ENCODE measurements at regions not wholly inside any gene's neighbourhood (a gene's known extent, or its start where the extent isn't known, plus 50 kb on each side); places are given as distances from the start of the nearest gene placed in this dataset.
A peak's percentile ranks its signal among the peaks of the same experiment; 100 is the strongest.

- DNase-seq = no peak
Observed at GRCh38 chr18:78901923-78902794, 77.5 kb upstream of the SALL3 start.

GRCh38 chr18:78902795-78903435 lies 76.7 kb upstream of the SALL3 start:
- DNase-seq = no peak

- DNase-seq = no peak
Observed at GRCh38 chr18:78903436-78904178, 76.0 kb upstream of the SALL3 start.

- no peak for DNase-seq
Observed at GRCh38 chr18:78904179-78904531, 75.5 kb upstream of the SALL3 start.

- DNase-seq = no peak
Observed at GRCh38 chr18:78905334-78905733, 74.3 kb upstream of the SALL3 start.

- no peak for DNase-seq
Observed at GRCh38 chr18:78906066-78906465, 73.6 kb upstream of the SALL3 start.

GRCh38 chr18:78908462-78909260 lies 71.0 kb upstream of the SALL3 start:
- no peak for DNase-seq

GRCh38 chr18:78911751-78912283 lies 67.8 kb upstream of the SALL3 start:
- no peak for DNase-seq

GRCh38 chr18:78912336-78912735 lies 67.3 kb upstream of the SALL3 start:
- no peak for DNase-seq

GRCh38 chr18:78912844-78913243 lies 66.8 kb upstream of the SALL3 start:
- no peak for DNase-seq

GRCh38 chr18:78913395-78913794 lies 66.2 kb upstream of the SALL3 start:
- DNase-seq = no peak

- no peak for DNase-seq
Observed at GRCh38 chr18:78913830-78914231, 65.8 kb upstream of the SALL3 start.

GRCh38 chr18:78914249-78914935 lies 65.2 kb upstream of the SALL3 start:
- DNase-seq = peak; percentile 67 to 82

GRCh38 chr18:78915446-78916008 lies 64.1 kb upstream of the SALL3 start:
- DNase-seq = no peak

- DNase-seq = no peak
Observed at GRCh38 chr18:78918707-78919106, 60.9 kb upstream of the SALL3 start.

- DNase-seq = no peak
Observed at GRCh38 chr18:78919956-78920355, 59.7 kb upstream of the SALL3 start.

- no peak for DNase-seq
Observed at GRCh38 chr18:78920456-78921138, 59.0 kb upstream of the SALL3 start.

- DNase-seq = no peak
Observed at GRCh38 chr18:78922856-78923255, 56.8 kb upstream of the SALL3 start.

GRCh38 chr18:78924301-78924700 lies 55.3 kb upstream of the SALL3 start:
- no peak for DNase-seq

GRCh38 chr18:78924786-78925540 lies 54.7 kb upstream of the SALL3 start:
- no peak for DNase-seq
